B cell (primary cell): ENCODE measurements at regions not wholly inside any gene's neighbourhood (a gene's known extent, or its start where the extent isn't known, plus 50 kb on each side); places are given as distances from the start of the nearest gene placed in this dataset.

Experiments
- EZH2 ChIP-seq: IDR thresholded peaks from 2 replicates; pipeline ENCODE4 v1.6.1; 2012; ENCODE audit warnings: borderline replicate concordance, low read depth, mild to moderate bottlenecking, moderate library complexity, low read length; ENCODE audit not compliant: insufficient read depth, poor library complexity, severe bottlenecking
- TF ChIP-seq, protein P1 (sequence below): fragments of 200-600 bp; IDR thresholded peaks from one replicate; pipeline ENCODE4 v1.8.0; 2022; ENCODE audit warnings: antibody characterized with exemption, mild to moderate bottlenecking

DNA sequence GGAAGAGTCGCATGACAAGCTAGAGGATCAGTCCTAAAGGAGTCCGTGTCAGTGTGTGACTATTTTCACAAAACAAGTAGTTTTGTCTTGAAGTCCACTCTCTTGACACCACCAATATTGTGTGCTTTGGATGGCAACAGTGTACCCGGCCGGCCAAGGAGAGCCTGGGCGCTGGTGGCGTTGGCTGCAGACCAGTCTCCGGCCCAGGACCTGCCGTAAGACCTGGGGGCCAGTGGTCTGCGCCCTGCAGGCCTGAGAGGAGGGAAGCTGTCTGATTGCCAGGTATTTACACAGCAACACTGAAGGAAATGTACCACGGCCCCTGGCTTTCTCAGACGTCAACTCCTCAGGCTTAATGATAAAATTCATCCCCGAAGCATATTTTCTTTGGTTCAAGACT, 472.4 kb upstream of the SALL3 start:
- TF ChIP-seq, protein P1, sequence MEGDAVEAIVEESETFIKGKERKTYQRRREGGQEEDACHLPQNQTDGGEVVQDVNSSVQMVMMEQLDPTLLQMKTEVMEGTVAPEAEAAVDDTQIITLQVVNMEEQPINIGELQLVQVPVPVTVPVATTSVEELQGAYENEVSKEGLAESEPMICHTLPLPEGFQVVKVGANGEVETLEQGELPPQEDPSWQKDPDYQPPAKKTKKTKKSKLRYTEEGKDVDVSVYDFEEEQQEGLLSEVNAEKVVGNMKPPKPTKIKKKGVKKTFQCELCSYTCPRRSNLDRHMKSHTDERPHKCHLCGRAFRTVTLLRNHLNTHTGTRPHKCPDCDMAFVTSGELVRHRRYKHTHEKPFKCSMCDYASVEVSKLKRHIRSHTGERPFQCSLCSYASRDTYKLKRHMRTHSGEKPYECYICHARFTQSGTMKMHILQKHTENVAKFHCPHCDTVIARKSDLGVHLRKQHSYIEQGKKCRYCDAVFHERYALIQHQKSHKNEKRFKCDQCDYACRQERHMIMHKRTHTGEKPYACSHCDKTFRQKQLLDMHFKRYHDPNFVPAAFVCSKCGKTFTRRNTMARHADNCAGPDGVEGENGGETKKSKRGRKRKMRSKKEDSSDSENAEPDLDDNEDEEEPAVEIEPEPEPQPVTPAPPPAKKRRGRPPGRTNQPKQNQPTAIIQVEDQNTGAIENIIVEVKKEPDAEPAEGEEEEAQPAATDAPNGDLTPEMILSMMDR = no peak
- no peak for TF ChIP-seq EZH2
